Gastroesophageal sphincter (tissue), 3 donors: ENCODE measurements at regions not wholly inside any gene's neighbourhood (a gene's known extent, or its start where the extent isn't known, plus 50 kb on each side); places are given as distances from the start of the nearest gene placed in this dataset.

Experiments
- POLR2A ChIP-seq, 2 donors: fragments of 450-650 bp; IDR thresholded peaks; one replicate each; pipeline ENCODE4 v1.6.1; 2017; ENCODE audit warnings: antibody characterized with exemption in 2 of 2, mild to moderate bottlenecking in 2 of 2, moderate library complexity in 1 of 2
- POLR2AphosphoS5 ChIP-seq: sonication (generic); formaldehyde crosslinking; IDR thresholded peaks from one replicate; pipeline ENCODE4 v1.6.1; 2017; ENCODE audit warnings: antibody characterized with exemption
- TF ChIP-seq, protein P1 (sequence below), 4 experiments: fragments of 200-600 bp in 2 of 4; fragments of 450-650 bp in 2 of 4; sonication (generic) in 1 of 4; IDR thresholded peaks; one replicate each; pipeline ENCODE4 v1.5.1; 2017 to 2019; ENCODE audit warnings: antibody characterized with exemption in 4 of 4, mild to moderate bottlenecking in 2 of 4, moderate library complexity in 2 of 4

DNA sequence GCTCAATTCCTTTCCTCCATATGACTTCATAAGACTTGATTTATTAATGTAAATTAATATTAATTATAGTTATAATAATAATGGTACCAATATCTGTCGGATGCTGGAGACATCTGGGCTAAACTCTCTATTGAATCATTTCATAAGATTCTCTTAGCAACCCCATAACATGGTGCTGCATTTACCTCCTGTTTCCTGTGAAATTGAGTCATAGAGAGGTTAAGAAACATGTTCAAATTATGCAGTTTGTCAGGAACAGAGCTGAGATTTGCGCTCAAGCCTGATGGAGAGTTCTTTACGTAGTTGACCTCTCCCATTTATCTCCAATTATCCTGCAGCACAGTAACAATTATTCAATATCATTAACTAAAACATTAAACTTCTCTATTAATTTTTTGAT lies 621.8 kb upstream of the FZD8 start:
- TF ChIP-seq POLR2A (IDR thresholded peaks at IDR 0.05) (no peak), POLR2AphosphoS5 (no peak)
- TF ChIP-seq, protein P1, sequence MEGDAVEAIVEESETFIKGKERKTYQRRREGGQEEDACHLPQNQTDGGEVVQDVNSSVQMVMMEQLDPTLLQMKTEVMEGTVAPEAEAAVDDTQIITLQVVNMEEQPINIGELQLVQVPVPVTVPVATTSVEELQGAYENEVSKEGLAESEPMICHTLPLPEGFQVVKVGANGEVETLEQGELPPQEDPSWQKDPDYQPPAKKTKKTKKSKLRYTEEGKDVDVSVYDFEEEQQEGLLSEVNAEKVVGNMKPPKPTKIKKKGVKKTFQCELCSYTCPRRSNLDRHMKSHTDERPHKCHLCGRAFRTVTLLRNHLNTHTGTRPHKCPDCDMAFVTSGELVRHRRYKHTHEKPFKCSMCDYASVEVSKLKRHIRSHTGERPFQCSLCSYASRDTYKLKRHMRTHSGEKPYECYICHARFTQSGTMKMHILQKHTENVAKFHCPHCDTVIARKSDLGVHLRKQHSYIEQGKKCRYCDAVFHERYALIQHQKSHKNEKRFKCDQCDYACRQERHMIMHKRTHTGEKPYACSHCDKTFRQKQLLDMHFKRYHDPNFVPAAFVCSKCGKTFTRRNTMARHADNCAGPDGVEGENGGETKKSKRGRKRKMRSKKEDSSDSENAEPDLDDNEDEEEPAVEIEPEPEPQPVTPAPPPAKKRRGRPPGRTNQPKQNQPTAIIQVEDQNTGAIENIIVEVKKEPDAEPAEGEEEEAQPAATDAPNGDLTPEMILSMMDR (IDR thresholded peaks at IDR 0.05) = no peak
